NCI-H226 (cell line): ENCODE measurements at regions not wholly inside any gene's neighbourhood (a gene's known extent, or its start where the extent isn't known, plus 50 kb on each side); places are given as distances from the start of the nearest gene placed in this dataset.

Source experiments
- DNase-seq: peaks from one replicate; pipeline ENCODE4 v3.0.0-alpha.2; 2015

DNA sequence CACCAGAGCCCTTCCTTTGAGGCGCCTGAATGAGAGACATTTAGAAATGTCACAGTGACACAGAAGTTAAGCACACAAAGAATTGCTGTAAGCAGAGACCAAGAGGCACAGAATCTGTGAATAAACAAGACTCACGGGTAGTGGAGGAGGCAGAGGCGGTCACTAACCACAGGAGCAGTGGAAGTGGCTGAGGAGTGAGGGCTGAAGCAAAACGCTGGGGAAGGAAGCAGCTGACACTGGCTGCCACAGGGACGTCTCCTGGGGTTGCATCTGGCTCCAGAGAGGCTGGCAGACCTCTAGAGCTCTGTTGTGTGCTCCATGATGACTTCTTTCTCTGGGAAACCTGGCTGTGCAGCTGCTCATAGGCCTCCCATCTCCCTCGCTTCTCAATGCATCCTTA is 65.0 kb upstream of the SLC2A12 start:
- DNase-seq, result no peak

DNA sequence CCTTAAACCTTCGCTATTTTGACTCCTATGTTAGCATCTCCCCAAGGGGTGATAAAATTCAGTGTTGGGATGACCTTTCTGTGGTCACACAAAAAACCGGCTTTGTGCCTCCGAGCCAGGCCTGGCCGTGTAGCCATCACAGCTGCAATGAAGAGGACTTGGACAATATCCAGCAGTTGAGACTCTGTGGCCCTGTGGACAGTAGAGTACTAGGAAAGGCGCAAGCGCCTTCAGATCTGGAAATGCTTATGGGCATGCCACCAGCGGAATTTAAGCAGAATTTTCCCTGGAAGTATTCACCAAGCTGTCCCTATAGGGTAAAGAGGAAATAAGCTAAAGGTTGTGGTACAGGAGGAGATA is 63.3 kb upstream of the SLC2A12 start:
- DNase-seq, result no peak

DNA sequence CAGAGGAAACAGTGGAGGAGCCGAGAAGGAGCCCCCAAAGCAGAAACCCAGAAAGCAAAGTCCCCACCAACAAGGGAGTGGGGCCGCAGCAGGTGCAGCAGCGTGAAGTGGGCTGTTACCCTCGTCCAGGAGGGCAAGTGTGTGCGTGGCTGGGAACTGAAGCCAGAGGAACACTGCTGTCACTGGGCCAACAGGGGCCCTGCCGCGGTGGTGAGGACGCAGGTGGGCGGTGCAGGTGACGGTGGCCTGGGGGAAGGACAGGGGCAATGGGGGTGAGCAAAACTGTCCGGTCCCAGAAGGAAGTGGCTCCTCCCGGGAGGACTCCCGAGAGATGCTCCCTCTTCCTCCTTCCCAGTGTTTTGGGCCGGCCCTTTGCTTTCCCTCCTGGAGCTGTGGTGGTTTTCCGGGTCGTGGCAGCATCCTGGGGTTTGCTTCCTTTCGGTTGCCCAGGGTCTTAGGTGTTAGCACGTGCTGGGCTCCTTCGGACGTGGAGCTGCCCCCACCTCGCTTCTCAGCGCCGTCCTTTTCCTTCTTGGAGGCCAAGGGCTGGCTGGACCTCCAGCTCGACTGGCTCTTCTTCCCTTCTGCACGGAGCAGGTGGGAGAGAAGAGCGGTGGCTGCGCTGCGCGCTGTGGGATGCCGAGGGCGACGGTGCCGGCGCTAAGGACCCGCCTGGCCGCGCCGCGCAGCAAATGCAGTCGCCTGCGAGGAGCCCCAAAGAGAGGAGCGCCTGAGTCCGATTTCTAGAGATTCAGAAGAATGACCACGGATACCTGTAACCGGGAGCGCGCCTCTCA is 62.7 kb upstream of the SLC2A12 start:
- DNase-seq, result no peak

DNA sequence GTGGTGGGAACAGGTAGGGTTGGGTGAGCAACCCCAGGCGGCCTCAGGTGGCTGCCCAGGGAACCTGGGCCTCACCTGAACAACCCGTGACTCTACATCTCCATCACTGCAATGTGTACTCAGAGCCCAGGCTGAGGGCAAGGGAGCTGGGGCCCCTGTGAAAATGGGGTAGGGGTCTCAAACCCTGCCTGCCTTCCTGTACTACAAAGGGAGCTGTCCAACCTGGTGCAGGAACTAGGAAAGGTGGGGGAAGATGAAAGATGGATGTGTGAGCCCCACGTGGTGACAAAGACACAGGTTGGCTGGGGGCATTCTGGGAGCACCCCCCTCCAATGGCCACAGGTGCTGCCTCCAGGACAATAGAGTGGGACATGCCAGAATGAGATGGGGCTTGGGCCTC is 62.1 kb upstream of the SLC2A12 start:
- DNase-seq, result no peak

DNA sequence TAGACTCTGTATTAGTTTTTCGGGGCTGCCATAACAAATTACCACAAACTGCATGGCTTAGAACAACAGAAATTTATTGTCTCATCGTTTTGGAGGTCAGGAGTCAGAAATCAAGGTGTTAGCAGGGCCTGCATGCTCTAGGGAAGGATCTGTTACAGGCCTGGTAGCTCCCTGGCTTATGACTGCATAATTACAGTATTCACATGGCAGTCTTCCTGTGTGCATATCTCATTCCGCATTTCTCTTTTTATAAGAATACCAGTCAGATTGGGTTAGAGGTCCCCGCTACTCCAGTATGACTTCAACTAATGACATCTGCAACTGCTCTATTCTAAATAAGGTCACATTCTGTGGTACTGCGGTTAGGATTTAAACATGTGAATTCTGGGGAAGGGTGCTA is 59.3 kb upstream of the SLC2A12 start:
- DNase-seq, result no peak

DNA sequence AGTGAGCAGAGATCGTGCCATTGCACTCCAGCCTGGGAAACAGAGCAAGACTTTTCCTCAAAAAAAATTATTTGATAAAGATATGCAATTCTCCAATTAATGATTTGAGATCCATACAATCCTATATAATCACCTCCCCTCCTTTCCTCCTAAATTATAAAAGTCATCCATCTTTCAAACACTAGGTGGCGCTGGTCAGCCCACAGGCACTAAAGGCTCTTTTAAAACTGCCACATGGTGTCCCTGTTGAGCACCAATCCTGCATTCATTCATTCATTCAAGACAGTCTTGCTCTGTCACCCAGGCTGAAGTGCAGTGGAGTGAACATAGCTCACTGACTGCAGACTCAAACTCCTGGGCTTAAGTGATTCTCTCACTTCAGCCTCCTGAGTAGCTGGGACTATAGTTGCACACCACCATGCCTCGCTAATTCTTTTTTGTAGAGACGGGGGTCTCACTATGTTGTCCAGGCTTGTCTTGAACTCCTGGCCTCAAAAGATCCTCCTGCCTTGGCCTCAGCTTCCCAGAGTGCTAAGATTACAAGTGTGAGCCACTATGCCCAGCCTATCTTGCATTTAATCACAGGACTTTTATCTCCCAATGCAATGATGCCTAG is 58.7 kb upstream of the SLC2A12 start:
- peak; percentile 23 for DNase-seq

DNA sequence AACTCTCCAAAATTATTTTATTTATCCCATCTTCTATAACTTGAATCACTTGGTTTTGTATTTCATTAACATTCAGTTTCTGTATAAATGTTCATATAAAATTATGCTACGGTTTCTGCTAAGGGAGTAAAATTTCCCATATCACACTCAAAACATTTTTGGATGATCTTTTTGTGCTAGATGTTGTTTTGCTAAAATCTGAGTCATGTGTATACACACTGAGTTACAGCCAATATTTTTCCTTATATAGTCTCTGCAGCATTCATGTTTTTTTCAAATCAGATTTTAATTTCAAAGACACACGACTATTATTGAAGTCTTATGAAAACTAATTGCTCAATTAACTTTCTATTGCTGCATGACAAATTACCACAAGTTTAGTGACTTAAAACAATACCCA is 54.3 kb upstream of the SLC2A12 start:
- no peak for DNase-seq

DNA sequence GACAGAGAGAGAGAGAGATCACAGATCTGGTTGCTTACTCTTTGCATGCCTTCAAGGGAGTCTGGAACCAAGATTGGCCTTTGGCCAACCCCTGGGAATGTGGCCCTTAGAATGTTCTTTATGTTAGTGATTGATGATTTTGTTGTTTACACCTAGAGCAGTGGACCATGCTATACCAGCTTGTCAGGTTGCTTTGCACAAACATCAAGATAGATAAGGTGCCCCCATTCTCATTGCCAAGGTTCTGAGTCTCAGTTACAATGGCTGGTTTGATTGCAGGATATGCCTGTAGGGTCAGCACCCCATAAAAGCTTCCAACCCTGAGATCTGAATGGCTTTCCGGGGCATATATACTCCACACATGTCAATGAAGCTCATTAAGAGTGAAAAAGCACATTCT is 53.5 kb upstream of the SLC2A12 start:
- DNase-seq, result no peak

DNA sequence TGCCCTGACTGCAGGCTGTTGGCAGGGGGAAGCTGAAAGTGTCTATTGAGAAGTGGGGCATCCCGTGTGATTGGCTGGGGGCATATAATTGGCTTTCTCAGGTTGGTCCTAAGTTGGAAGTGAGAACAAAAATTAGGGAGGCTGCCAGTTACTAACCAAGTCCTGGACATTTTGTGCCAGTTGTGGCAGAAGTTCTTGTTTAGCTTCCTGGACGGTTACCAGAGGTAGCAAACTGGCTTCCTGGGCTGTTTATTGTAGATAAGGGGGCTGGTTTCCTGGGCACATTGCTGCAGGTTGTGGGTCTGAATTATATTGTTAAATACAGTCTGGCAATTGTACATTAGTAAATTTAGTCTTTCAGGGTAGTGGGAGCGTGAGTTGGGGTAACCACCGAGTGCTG is 50.6 kb upstream of the SLC2A12 start:
- no peak for DNase-seq
